B cell (primary cell): ENCODE measurements at regions not wholly inside any gene's neighbourhood (a gene's known extent, or its start where the extent isn't known, plus 50 kb on each side); places are given as distances from the start of the nearest gene placed in this dataset.

Experiments used
- EZH2 ChIP-seq: IDR thresholded peaks from 2 replicates; pipeline ENCODE4 v1.6.1; 2012; ENCODE audit warnings: borderline replicate concordance, low read depth, mild to moderate bottlenecking, moderate library complexity, low read length; ENCODE audit not compliant: insufficient read depth, poor library complexity, severe bottlenecking
- TF ChIP-seq, protein P1 (sequence below): fragments of 200-600 bp; IDR thresholded peaks from one replicate; pipeline ENCODE4 v1.8.0; 2022; ENCODE audit warnings: antibody characterized with exemption, mild to moderate bottlenecking

DNA sequence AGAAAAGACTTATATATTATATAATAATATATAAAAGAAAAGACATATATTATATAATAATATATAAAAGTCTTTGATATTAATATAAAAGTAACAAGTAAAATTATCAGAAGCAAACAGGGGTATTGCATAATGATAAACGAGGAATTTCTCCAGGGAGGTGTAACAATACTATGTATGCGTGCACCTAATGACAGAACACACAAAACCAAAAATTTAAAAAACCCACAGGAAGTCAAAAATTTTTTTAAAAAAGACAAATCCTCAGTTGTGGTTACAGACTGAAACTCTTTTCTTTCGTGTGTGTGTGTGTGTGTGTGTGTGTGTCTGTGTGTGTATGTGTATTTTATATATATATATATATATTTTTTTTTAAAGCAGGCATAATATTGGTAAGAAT is 279.2 kb upstream of the DPP6 start:
- TF ChIP-seq, protein P1, sequence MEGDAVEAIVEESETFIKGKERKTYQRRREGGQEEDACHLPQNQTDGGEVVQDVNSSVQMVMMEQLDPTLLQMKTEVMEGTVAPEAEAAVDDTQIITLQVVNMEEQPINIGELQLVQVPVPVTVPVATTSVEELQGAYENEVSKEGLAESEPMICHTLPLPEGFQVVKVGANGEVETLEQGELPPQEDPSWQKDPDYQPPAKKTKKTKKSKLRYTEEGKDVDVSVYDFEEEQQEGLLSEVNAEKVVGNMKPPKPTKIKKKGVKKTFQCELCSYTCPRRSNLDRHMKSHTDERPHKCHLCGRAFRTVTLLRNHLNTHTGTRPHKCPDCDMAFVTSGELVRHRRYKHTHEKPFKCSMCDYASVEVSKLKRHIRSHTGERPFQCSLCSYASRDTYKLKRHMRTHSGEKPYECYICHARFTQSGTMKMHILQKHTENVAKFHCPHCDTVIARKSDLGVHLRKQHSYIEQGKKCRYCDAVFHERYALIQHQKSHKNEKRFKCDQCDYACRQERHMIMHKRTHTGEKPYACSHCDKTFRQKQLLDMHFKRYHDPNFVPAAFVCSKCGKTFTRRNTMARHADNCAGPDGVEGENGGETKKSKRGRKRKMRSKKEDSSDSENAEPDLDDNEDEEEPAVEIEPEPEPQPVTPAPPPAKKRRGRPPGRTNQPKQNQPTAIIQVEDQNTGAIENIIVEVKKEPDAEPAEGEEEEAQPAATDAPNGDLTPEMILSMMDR, result no peak
- no peak for TF ChIP-seq EZH2
